Inflammatory macrophage treated with lipopolysaccharide for 1 hour (primary cell): ENCODE measurements at regions not wholly inside any gene's neighbourhood (a gene's known extent, or its start where the extent isn't known, plus 50 kb on each side); places are given as distances from the start of the nearest gene placed in this dataset.

Experiments
- DNase-seq, 2 donors: peaks; one replicate each; pipeline ENCODE4 v3.0.0-alpha.2; 2020 to 2022

DNA sequence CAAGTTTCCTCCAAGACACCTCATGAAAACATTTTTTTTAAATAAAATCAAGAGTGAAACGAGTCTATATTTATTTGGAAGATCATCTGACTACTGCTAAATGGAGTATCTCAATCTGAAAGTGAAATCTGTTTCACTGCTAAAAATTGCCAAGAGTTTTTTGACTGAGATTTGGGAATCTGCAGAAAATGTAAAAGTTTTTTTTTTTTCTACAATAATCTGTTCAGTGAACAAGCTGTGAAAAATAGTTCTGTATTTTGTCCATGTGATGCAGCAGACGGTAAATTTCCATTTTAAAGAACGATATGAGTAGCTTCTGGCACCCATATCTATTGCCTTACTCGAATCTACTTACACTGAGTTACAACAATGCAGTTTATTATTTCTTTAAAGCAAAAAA, 519.7 kb downstream of the PLCL1 start:
- DNase-seq, result no peak

DNA sequence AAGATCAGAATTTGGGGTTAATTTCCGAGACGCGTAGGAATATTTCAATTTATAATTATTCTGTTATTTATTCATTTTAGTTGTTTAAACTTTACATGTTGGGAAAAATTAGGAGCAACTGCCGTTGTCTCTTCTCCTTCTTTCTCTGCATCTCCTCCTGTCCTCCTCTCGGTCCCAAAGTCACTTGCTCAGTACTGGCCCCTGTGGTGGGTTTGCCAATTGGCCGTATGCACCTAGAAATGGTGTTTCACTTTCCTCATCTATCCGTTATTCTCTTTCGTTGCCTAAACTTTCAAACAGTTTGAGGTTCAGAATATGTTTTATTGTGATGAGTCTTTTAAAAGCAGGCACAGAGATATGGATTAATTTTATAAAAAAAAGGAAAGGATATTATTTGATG, 517.9 kb downstream of the PLCL1 start:
- DNase-seq, result no peak

DNA sequence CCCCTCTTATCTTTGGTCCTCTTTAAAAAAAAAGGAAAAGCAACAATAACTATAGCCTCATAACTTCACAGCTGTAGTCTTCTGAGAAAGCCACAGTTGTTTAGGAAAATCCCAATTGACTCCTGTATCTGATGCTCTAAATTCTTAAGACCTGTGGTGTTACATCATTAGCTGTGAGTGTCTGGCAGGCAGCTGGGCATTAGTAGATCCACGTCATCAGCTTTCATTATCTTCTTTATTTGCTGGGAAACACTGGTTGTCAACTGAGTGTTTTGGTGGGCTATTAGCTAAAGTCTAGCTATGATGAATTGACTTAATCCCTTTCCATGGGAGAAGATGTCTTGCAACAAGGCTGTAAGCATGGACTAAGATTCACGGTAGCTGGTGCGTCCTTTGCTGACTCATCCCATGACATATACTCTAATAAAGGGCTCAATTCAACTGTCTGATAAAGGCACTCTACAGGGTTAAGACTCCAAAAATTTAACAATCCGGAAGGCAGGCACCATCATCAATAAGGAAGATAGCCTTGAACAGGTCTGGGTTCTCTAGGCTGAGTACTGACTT, 517.2 kb downstream of the PLCL1 start:
- DNase-seq, result no peak

DNA sequence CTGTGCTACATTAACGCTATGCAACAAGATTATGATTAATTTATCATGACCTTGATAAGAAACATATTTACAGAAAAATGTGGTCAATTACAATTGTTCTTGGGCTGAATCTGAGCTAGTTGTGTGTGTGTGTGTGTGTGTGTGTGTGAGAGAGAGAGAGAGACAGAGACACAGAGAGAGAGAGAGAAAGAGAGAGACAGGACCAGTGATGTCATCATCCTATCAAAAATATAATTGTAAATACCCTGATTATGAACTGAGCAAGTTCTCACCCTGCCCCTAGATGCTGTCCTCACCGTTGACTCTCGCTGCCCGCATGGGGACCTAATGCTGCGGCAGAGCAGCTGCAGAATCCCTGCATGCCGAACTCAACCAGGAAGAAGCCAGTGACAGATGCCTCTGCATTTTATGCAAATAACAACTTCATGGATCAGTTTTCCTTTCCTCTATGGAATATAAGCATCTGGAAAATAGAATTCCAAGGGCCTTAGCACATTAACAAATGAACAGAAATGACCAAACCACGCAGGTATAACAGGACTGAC, 512.5 kb downstream of the PLCL1 start:
- DNase-seq, result no peak

DNA sequence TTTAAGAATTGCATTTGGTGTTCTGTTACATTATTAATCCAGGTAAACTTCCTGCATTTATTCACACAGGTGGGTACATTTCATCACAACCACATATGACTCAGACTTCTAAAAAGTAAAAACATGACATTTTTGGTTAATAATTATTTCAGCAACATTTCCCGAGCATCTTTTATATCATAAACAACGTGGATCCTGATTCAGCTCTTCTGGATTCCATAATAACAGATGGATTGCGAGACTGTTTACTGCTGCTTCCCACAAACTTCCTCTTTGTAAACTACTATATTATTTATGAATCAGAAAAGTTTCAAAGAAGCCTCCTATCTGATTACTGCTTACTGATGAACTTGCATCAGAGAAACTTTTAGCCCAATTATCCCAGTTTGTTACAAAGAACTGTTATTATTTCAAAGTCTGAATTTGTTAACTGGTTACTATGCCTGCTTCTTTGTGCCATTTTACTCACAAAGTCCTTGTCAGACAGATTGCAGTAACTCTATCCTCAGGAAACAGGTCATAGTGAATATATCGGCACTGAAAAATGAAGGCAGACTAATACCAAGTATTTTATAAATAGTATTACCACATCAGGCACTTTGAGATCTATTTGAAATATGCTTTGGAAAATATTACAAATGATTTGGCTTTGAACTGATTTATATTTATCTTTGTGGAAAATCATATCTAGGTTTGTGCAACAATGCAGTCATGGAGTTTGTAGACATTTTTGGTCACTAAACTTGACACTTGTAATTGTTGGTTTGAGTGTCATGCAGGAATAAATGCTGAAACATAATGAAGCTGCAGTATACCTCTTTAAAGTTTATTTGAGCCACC, 511.6 kb downstream of the PLCL1 start:
- DNase-seq, result peak; percentile 3 to 6

DNA sequence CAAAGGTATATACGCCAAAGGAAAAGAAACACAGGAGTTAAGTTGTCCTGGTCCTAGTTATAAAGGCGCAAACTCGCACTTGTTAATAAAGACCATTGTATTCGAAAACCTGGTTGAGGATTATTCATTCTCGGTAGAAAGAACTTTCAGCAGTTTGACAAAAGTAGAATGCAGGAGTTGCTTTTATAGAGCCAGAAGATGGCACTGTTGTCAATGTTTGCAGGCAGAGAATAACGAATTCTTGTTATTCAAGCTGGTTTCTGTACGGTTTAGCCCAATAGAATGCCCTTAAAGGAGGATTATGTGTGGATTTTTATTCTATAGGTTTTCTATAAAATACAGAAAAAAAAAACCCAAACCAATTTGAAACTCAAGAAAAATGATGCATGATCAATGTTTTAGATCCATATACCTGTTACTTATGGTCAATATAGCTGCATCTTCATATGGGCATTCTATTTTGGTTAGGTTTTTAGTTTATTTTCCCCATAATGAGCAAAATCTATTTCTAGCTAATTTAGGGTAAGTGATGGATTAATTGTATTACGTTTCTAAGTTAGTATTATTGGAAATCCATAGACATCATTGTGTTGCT, 510.3 kb downstream of the PLCL1 start:
- DNase-seq, result peak; percentile 19 to 42

DNA sequence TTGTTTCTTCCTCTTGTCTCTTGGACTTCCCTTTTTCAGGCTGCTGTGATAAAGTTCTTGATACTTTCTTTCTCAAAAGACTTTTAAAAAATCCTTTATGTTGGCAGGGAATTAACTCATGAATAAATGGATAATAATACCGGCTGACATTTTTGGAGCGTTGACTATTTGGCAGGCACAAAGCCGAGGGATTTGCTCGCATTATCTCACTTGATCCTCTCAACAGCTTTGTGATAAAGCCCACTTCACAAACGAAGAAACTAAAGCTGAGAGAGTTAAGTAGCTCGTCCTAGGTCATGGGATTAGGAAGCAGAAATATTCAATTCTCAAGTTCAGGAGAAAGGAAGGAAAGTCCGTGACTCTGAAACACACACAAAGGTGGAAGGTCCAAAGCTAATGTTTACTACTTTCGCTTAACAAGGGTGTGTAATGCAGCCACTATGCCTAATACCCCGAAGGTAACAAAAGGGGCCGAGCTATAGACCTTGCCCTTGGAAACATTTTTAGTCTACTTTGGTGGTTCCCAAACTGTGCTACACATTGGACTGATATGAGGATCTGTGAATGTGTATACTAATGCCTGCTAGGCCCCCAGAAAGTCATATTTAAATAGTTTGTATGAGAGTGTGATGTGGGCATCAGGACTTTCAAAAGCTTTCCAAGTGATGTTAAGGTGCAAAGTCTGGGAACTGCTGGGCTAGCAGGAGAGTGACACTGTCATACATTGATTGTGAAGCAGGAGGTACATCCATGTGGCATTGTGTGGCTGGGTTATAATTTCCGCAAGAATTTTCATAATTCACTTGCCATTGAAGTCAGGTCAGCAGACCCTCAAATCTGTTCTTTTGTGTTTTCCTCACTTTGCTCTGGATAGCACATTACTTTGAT, 508.4 kb downstream of the PLCL1 start:
- no peak for DNase-seq

DNA sequence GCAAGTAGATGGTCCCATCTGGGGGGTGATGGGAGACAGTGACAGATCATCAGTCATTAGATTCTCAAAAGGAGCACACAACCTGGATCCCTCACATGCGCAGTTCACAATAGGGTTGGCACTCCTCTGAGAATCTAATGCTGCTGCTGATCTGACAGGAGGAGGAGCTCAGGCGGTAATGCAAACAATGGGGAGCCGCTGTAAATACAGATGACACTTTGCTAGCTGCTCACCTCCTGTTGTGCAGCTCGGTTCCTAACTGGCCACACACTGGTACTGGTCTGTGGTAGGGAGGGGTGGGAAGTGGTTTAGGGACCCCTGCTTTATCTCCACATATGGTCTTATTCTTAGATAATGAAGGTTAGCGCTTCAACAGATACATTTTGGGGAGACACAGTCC, 506.6 kb downstream of the PLCL1 start:
- no peak for DNase-seq

DNA sequence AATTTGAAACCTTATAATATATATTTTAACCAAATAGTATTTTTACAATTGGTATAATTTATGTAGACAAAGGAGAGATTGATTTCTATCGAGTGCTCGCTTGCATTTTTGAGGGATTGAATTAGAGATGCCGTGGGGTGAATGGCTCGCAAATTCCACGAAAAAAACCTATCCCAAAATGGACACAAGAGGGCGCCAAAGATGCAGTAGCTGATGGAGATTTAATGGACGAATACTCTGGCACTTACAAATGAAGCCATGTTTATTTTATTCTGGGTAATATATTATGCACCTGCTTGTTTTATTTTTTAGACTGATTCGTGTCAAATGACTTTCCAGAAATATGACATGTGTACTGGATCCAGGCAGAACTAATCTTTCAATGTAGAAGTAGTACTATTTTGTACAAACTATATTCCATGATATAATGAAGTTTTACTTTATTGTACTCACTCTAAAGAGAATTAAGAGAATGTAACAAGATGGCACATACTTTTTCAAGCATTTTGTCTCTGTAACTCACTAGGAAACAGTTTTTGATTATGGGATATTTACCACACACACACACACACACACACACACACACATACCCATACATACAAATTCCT, 505.4 kb downstream of the PLCL1 start:
- DNase-seq, result peak; percentile 8 to 83

DNA sequence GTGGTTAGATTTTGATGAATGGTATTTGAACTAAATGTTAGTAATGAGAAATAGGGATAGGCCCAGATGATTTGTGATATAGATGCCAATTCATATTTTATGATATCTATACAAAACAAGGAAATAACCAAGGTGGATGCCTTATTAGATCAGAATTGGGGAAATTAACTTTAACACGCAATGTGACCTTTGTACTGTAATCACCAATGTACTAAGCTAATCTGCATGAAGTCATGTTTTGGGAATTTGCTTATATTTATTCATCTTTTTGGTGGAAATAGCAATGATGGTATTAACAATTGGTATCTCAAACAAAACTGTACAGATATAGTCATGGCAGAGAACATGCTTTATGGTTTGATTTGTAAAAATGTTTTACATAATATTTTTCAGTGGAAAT, 504.7 kb downstream of the PLCL1 start:
- DNase-seq, result no peak

DNA sequence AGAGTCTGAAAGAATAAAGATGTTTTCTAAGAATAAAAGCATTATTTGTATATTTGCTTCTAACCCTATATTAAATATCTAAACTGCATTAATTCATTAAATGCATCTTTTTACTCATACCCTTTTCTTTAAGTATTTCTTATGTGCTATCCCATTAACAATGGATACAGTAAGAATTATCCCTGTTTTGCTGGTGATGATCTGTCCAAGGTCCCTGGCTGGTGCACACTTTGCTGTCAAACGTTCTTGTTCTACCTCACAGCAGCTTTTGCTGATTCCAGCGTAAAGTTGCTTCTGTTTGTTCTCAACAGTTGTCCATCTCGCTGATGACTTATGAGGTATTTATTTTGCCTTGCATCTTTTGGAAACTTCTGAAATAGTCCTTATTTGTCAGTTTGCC, 504.0 kb downstream of the PLCL1 start:
- no peak for DNase-seq

DNA sequence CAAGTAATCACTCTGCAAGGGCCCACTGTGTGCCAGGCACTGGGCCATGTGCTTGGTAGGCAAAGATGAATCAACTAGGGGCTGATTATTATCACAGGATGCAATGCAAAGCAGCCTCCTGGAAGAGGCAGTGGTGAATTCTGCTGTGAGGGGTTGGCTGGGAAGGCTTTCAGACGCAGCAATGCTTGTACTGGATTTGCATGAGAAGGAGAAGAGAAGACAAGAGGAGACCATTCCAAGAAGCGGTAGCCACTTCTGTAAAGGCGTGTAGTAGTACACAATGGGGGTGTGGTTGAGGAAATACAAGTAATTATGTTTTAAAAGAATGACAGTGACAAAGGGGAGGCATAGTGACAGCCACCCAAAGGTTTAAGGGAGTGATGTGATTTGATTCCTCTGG, 502.7 kb downstream of the PLCL1 start:
- DNase-seq, result no peak

DNA sequence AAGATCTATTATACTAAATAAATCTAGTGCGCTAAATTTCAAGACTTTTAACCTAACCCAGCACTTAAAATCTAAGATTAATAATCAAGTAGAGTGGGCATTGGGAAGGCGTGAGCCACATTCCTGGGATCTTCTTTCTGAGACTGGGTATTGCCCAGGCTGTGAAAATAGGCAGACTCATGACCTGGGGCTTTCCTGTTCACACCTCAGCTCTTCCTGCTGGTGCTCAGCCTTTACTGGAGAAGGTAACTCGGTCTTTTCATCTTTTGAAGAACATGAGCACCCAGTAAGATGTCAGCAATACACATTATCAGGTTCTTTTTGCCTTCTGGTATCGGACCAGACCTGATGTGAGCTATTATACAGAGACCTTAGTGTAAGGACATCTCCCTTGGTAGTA, 500.5 kb downstream of the PLCL1 start:
- no peak for DNase-seq

DNA sequence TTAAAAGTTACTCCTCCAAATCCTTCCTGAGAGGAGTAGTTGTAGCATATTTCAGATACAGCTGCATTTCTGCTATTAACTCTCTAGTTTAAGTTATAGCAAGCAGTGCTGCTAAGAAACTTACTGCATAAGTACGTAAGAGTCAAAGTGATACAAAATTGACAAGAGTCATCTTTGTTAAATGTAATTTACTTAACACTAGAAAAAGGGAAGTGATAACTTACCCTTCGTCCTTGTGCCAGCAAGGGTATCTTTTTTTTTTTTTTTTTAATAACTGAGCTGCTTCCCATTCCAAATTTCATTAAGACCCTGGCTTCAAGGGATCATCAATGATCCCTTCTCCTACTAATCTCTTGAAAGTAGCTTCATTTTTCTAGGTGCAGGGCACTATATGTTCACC, 493.0 kb downstream of the PLCL1 start:
- peak; percentile 8 to 19 for DNase-seq

DNA sequence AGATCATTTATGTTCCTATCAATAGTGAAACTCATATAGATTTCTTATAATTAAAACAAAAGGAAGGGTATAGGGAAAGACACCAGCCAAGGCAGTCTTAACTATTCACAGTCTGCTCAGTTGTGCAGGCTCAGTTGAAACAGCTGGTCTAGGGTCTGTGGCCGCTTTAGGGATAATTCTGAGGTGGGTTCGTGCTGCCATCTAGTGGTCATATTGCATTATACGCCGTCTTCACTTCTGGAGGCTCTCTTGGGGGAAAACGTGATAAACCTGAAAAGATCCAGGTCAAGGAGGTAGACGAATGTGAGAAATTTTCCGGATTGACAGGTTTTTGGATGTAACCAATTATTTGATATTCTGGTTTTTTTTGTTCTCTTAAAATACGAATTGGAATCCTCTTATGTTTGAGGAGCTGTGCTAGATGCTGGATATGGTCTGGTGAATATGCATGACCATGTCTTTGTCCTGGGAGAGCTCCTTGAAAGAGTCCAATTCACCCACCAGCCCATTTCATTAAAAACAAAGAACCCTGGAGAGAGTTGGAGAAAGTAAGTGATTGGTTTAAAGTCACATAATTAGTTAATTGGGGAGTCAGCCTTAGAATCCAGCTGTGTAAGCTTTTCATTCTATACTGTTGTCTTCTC, 492.4 kb downstream of the PLCL1 start:
- DNase-seq, result peak; percentile 28 to 67

DNA sequence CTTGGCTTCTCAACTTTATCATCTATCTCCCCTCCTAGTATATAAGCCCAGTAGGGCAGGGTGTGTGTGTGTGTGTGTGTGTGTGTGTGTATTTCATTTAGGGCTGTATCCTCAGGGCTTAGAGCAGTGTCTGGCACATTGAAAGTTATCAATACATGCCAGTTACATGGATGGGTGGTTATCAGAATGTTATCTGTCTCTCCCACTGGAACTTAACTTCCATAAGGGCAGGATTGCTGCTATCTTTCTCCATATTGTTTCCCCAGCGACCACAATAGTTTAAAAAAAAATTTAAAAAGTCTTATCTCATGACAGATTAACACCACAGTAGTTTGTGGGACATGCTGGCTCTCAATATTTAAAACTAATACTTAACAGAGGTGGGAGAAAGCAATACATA, 488.9 kb downstream of the PLCL1 start:
- DNase-seq, result no peak

DNA sequence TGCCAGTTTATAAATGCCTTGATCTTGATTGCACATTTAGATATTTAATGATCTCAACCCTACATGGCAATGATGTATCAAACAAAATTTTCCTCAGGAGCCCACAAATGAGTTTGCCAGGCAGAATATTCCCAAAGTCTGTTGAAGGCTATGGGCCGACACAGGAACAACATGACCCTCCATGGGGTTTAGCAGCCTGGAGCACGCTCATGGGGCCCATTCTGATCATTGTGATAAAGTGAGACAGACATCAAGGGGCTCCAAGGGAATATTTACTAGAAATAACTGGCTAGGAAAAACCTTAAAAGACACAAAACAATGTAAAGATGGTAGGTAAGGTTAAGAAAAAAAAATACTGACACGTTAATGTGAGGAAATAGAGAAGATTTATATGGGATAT, 485.4 kb downstream of the PLCL1 start:
- DNase-seq, result no peak

DNA sequence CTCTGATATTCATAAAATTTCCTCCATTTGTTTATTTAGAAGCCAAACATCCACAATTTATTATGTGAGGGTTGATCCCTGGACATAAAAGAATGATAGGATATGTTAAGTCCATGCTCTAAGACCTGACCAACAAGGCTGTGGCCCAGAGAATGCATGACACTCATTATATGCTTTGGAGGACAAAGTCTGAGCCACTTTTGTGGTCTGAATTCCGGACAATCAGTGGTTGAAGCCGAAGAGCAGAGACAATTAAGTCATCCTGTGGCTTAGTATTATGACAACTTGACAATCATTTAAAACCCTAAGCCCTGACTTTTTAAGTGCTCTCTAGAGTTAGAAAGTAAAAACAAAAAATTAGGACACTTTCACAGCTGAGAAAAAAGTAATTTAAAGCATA, 483.3 kb downstream of the PLCL1 start:
- no peak for DNase-seq

DNA sequence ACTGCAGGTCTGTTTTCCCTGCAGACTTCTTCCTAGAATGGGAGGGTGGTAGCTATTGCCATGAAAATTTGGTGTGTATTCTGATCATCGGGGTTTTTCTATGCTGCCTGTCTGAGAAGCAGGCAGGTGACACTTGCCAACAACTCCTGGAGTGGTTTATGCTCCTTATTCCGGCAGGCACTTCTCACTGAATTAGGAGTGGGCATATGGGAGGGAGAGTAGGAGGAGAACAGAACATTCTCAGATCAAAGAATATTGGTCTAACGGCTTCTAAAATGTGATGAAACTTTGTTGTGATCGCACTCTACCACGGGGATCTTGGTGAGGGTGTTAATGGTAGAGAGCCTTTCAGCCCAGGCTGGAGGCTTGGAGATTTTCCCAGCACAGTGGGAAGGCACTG, 480.8 kb downstream of the PLCL1 start:
- DNase-seq, result no peak

DNA sequence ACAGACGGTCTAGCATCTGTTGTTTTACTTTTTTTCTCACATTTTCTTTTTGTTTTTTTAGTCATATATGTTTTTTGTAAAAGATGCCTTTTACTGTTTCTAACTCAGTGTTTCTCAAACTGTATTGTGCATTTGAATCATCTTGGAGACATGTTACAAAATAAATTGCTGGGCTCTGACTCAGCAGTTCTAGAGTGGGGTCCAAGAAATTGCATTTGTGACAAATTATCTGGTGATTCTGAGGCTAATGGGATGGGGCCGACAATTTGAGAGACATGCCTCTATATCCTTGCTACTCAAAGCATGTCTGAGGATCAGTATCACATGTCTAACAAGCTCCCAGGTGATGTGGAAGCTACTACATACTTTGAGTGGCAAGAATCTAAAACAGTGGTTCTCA, 478.8 kb downstream of the PLCL1 start:
- no peak for DNase-seq

DNA sequence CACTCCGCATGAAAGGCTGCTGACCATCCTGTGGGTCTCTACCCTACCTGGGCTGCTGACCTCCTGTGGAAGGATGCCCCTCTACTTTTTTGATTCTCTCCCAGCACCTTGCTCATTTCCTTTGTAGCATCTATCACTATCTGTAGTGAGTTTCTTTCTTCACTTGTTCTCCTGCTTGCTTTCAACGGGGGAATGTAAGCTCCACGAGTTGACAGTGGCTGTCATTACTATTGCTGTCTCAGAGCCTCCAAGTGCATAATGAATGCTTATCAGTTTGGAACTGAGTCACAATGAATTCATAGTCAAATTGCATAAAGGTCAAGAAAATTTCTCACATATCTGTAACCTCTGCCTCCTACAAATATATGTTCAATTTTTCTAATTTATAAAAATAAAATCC, 477.7 kb downstream of the PLCL1 start:
- no peak for DNase-seq

DNA sequence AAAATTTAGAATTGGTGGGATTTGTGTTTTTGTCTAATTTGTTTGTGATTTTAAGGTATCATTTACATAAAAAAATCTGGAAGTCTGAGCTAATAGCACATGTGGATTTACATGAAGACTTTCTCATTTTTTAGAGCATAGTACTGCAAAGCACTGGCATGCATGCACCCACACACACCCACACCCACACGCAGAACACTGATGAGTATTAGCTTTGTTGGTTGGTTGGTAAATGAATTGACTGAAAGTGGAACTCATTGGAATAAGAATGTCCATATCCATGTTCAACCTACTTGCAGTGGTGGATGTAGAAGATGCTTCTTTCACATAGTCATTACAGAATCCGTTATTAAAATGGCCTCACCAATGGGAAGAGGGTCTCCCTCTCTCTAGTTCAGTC, 475.8 kb downstream of the PLCL1 start:
- no peak for DNase-seq
